ENCODE measurements at regions not wholly inside any gene's neighbourhood (a gene's known extent, or its start where the extent isn't known, plus 50 kb on each side); places are given as distances from the start of the nearest gene placed in this dataset.
"Not testable (repeated sequence)": the region's sequence is repeated elsewhere in the genome, so short reads cannot be mapped to it uniquely, and the experiment has no call there.

- TF ChIP-seq, protein P1, sequence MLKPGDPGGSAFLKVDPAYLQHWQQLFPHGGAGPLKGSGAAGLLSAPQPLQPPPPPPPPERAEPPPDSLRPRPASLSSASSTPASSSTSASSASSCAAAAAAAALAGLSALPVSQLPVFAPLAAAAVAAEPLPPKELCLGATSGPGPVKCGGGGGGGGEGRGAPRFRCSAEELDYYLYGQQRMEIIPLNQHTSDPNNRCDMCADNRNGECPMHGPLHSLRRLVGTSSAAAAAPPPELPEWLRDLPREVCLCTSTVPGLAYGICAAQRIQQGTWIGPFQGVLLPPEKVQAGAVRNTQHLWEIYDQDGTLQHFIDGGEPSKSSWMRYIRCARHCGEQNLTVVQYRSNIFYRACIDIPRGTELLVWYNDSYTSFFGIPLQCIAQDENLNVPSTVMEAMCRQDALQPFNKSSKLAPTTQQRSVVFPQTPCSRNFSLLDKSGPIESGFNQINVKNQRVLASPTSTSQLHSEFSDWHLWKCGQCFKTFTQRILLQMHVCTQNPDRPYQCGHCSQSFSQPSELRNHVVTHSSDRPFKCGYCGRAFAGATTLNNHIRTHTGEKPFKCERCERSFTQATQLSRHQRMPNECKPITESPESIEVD (tag by site-specific recombination; IDR thresholded peaks at IDR 0.05), result no peak
- TF ChIP-seq INSM2 (tag by site-specific recombination; IDR thresholded peaks at IDR 0.05), result no peak
Observed at GRCh38 chr4:128630871-128631270, 178.6 kb upstream of the JADE1 start (continued).

GRCh38 chr4:128623508-128624215 lies 185.8 kb upstream of the JADE1 start:
- Histone ChIP-seq H3K27ac (ENCODE audit: extremely low read depth, low read depth, low read length) (no peak overlapping the region), H3K4me3 (ENCODE audit: low read depth, low read length) (no peak overlapping the region), H3K36me3 (ENCODE audit: control insufficient read depth in 2 of 2, insufficient read depth in 1 of 2, low read length in 2 of 2) (no peaks in the 10 kb centered on the region), H3K4me1 (ENCODE audit: control insufficient read depth, insufficient read depth, low read length) (no peaks in the 10 kb centered on the region), H3K9me3 (ENCODE audit: control insufficient read depth, insufficient read depth, low read depth, low read length) (no peaks in the 10 kb centered on the region)
- ChIA-PET CTCF (interaction anchor here (1.0 kb wide), 1 partner anchor 49 kb away, joined by 4 read pairs; no protein-coding TSS in a partner anchor), POLR2A (no interaction called here)
- TF ChIP-seq HOXD13 (CRISPR knock-in tag; IDR thresholded peaks at IDR 0.05; ENCODE audit: borderline replicate concordance), result no peak
- TF ChIP-seq, protein P2, sequence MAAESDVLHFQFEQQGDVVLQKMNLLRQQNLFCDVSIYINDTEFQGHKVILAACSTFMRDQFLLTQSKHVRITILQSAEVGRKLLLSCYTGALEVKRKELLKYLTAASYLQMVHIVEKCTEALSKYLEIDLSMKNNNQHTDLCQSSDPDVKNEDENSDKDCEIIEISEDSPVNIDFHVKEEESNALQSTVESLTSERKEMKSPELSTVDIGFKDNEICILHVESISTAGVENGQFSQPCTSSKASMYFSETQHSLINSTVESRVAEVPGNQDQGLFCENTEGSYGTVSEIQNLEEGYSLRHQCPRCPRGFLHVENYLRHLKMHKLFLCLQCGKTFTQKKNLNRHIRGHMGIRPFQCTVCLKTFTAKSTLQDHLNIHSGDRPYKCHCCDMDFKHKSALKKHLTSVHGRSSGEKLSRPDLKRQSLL (tag by site-specific recombination; IDR thresholded peaks at IDR 0.05), result no peak
- no peak for TF ChIP-seq ZNF10 (tag by site-specific recombination; IDR thresholded peaks at IDR 0.05)
- TF ChIP-seq ZNF596 (tag by site-specific recombination; IDR thresholded peaks at IDR 0.05), result no peak
- TF ChIP-seq ZNF530 (tag by site-specific recombination; IDR thresholded peaks at IDR 0.05; ENCODE audit: low read depth), result no peak
- TF ChIP-seq ZNF473 (tag by site-specific recombination; IDR thresholded peaks at IDR 0.05), result no peak
- TF ChIP-seq, protein P3, sequence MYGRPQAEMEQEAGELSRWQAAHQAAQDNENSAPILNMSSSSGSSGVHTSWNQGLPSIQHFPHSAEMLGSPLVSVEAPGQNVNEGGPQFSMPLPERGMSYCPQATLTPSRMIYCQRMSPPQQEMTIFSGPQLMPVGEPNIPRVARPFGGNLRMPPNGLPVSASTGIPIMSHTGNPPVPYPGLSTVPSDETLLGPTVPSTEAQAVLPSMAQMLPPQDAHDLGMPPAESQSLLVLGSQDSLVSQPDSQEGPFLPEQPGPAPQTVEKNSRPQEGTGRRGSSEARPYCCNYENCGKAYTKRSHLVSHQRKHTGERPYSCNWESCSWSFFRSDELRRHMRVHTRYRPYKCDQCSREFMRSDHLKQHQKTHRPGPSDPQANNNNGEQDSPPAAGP (tag by site-specific recombination; IDR thresholded peaks at IDR 0.05), result no peak
- no peak for TF ChIP-seq BCL6B (tag by site-specific recombination; IDR thresholded peaks at IDR 0.05)
- no peak for TF ChIP-seq ZNF558 (tag by site-specific recombination; IDR thresholded peaks at IDR 0.05)

DNA sequence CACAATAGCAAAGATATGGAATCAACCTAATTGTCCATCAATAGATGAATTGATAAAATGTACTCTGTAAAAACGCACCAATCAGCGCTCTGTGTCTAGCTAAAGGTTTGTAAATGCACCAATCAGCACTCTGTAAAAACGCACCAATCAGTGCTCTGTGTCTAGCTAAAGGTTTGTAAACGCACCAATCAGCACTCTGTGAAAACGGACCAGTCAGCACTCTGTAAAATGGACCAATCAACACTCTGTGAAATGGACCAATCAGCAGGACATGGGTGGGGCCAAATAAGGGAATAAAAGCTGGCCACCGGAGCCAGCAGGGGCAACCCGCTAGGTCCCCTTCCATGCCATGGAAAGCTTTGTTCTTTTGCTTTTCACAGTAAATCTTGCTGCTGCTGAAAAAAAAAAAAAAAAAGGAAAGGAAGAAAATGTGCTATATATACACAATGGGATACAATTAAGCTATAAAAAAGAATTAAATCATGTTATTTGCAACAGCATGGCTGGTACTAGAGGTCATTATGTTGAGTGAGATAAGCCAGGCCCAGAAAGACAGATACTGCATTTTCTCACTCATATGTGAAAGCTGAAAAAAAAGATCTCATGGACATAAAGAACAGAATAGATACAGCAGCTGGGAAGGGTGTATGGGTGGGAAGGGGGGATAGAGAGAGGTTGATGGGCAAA lies 189.1 kb upstream of the JADE1 start:
- H3K9me3 ChIP-seq (ENCODE audit: control insufficient read depth, insufficient read depth, low read depth, low read length); H3K27ac ChIP-seq (ENCODE audit: extremely low read depth, low read depth, low read length); H3K36me3 ChIP-seq (ENCODE audit: control insufficient read depth in 2 of 2, insufficient read depth in 1 of 2, low read length in 2 of 2); H3K4me3 ChIP-seq (ENCODE audit: low read depth, low read length); H3K4me1 ChIP-seq (ENCODE audit: control insufficient read depth, insufficient read depth, low read length); CTCF ChIA-PET: not testable (repeated sequence)
- POLR2A ChIA-PET, result interaction anchor here (0.7 kb wide), 1 partner anchor 91 kb away, joined by 5 read pairs; no protein-coding TSS in a partner anchor

Measured in HEK293 (cell line).